AG08395 (cell line): ENCODE measurements at regions not wholly inside any gene's neighbourhood (a gene's known extent, or its start where the extent isn't known, plus 50 kb on each side); places are given as distances from the start of the nearest gene placed in this dataset.

Experiments
- DNase-seq: peaks from one replicate; pipeline ENCODE4 v3.0.0; 2012; ENCODE audit warnings: mixed read lengths, low spot score

DNA sequence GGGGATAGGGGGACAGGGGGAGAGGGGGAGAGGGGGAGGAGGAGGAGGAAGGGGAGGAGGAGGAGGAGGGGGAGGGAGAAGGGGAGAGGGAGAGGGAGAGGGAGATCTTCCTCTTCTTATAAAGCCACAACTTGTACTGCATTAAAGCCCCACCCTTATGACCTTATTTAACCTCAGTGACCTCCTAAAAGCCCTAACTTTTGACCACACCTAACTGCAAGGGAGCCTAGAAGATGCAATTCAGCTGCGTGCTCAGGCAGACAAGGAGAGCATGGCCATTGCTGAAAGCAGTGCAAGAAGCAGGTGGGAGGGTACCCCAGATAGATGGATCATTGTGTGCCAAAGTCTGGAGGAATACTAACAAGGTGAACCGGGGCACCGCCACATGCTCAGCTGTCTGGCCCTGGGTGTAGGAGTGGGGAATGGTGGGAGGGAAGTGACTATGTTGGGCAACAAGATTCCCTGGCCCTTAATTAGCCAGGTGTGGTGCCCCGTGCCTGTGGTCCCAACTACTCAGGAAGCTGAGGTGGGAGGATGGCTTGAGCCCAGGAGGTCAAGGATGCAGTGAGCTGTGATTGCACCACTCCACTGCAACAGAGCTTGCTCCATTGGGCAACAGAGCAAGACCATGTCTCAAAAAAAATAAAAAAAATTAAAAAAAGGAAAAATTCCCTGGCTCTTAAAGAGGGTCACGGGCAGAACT, 125.4 kb upstream of the BOD1 start:
- DNase-seq = no peak

GRCh38 chr5:173742432-173742816, 126.0 kb upstream of the BOD1 start:
- DNase-seq = no peak

GRCh38 chr5:173743641-173744343, 127.3 kb upstream of the BOD1 start:
- no peak for DNase-seq

DNA sequence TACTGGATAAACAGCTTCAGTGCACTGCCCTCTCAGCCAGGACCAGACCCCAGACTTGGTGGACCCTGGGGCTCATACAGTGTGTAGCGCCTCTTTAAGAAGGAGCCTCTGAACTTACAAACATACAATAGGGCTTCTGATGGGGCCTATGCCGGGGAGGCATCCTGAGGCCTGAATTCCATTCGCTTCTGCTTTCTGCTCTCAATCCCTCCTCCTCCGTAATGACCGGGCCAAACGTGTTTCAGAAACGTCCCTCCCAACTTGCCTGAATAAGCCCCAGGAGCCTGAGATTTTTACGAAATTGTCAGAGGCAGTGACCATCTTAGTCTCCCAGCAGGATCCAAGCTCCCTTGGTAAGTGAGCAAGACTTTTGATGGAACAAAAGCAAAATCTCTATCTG, 128.1 kb upstream of the BOD1 start:
- DNase-seq = peak; percentile 20

DNA sequence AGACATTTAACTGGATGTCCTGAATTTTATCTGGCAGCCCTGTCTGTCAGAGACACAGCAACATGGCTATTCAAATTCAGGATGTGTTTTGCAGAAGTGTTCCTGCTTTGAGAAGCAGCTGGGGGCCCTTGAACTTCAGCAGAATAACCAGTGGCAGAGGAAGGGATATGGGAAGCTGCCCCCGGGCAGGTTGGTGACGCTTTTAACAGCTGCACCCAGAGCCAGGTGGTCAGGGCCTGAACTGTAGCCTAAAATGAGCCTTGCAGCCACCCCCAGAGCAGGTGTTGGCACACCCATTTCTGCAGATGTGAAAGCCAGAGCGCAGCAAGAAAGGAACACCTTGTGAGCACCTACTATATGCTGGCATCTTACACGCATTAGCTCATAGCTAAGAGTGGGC, 128.7 kb upstream of the BOD1 start:
- no peak for DNase-seq

DNA sequence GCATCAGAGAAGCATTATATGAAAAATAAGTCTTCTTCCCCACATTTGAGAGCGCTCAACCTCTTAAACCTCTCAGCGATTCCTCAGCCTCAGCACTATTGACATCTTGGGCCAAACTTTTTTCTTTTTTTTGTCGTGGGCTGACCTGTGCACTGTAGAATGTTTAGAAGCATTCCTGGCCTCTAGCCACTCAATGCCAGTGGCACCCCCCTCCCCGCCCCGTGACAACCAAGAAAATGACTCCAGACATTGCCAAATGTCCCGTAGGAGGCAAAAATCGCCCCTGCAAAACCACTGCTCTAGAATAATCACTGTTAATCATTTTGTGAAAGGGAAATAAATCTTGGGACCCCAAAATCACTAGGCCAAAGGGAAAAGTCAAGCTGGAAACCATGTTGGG, 129.1 kb upstream of the BOD1 start:
- no peak for DNase-seq

DNA sequence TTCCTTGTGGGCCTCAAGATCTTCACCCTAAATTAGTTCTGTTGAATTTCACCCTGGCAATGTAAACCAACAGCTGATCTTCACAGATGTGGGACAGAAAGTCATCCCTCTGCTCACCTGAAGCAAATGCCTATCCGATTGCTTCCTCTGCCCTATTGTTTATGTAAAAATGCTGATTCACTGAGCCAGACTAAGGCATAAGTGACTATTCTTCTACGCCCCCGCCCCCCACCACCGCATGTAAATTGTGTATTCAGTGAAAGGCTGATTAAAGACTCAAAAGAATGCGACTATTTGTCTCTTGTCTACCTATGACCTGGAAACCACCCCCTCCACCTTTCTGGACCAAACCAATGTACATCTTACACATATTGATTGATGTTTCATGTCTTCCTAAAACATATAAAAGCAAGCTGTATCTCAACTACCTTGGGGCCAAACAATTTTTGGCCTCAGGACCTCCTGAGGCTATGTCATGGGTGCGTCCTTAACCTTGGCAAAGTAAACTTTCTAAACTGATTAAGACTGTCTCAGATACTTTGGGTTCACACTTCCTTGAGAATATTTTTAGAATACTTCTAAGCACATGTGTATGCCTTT, 129.7 kb upstream of the BOD1 start:
- DNase-seq = no peak

DNA sequence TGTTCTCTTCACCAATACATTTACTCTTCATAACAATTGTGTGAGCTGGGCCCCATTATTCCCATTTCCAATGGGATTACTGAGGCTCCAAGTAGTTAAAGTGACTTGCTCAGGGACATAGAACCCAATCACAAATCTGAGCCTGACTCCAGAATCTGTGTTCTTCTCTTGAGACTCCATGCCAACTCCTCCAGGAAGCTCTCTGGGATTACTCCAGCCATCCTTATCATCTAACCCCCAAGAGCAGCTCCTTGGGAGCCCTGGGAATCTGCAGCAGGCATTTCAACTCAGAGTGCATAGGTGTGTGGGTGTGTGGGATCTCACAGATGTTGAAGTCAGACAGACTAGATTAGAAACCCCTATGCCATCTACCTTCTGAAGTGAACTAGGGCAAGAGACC, 131.4 kb upstream of the BOD1 start:
- DNase-seq = no peak

DNA sequence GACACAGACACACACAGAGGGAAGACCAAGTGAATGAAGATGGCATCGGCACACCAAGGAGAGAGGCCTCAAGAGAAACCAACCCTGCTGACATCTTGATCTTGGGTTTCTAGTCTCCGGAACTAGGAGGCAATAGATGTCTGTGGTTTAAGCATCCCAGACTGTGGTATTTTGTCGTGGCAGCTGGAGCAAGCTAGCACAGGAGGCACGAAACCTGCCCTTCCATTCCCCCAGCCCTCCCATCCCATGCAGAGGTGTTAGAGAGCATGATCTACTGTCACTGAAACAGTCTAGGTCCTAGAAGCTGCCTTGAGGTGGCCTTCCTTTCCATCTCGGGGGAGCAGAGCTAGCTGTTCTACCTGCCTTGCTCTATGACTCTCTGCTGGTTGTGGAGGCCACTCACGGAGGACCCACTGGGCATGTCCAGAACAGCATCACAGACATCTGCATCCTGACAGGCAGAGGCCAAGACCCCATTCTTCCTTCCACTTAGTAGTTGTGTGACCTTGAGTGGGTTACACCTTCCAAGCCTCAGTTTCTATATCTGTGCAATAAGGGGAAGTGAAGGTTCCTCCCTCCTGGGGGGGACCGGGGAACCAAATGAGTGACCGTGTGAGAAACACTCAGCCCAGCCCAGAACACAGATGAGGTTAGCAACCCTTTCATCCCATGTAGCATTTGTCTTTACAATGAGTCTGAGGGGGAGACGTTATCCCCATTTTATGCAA, 134.3 kb upstream of the BOD1 start:
- no peak for DNase-seq

DNA sequence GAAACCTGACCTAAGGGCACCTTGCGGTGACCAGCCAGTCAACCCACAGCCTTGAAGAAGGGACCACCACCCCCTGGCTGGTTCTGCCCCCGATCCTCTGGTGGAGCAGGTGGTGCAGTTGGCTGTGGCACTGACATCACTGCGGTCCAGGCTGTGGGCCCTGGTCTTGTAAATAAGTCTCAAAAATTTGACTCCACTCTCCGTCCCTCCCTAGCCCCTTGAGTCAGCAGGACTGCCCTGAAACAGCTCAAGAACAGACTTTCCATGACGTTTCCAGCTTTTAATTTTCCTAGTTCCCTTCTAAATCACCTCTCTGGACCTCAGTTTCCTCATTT, 134.8 kb upstream of the BOD1 start:
- DNase-seq = no peak

DNA sequence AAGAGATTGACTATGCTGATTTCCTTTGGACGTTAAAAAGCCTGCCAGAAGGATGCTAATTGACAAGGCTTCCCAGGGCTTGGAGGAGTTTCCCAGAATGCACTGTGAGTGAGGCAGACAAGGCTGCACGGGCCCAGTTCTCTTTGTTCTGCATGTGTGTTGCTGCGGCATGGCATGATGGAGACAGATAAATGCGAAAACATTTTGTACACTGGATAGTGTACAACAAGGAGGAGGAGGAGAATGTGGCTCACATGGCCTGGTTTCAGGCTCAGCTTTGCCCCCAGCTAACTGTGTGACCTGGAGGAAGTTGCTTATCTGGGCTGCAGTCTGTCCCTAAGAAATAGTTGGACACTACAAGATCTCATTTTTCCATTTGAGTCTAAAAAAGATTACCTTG, 135.5 kb upstream of the CPEB4 start:
- DNase-seq = no peak

GRCh38 chr5:173753307-173754168, 134.6 kb upstream of the CPEB4 start:
- DNase-seq = no peak

GRCh38 chr5:173755319-173755718, 132.8 kb upstream of the CPEB4 start:
- no peak for DNase-seq

- DNase-seq = no peak
Measured at GRCh38 chr5:173757403-173758209, 130.5 kb upstream of the CPEB4 start.

GRCh38 chr5:173758676-173759075, 129.5 kb upstream of the CPEB4 start:
- no peak for DNase-seq

GRCh38 chr5:173759691-173760090, 128.5 kb upstream of the CPEB4 start:
- DNase-seq = no peak

DNA sequence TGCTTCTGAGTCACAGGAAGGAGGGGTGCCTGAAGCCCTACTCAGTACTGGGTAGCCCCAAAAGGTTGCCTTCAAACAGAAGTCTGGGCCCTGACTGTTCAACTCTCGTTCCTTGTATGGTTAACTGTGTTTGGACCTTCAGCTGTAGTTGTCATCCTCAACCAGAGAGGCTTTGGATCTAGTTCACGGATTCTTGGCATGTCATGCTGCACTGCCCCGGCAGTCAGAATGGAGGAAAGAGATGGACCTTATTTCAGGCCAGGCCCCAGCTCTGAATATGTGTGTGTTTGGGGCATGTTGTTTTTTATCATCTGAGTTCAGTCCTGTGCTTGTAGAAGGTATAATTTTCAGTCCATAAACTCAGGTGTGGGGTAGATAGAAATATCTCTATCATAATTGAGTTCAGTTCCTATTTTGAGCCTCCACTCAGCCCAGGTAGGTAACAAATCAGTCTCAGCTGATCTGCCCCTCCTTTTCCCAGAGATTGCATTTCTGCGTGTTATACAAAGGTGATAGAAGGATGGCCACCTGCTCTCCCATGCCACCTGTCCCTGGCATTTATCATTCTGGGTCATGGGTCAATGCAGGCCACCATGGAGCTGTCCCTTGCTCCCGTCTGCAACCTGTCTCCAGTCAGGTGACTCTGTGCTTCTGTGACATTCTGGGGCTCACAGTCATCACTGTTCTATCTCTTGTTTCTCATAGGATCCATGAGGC, 127.5 kb upstream of the CPEB4 start:
- DNase-seq = no peak

- no peak for DNase-seq
Measured at GRCh38 chr5:173761178-173761513, 127.0 kb upstream of the CPEB4 start.

DNA sequence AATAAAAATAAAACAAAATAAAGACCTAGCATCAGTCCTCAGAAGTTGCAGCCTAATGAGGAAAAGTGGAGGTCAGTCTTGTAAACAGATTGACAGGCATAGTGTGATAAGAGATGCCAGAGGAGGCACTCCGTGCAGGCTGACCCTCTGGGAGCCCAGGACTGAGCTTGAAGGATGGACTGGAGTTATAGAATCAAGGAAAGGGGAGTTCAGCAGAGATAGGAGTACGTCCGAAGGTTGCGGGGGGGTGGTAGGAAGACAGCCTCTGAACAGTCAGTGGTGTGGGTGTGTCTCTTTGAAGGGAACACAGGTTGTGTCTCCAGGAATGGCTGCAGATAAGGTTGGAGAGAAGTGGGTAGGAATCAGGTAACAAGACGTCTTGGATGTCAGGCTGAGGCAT, 126.1 kb upstream of the CPEB4 start:
- DNase-seq = no peak

DNA sequence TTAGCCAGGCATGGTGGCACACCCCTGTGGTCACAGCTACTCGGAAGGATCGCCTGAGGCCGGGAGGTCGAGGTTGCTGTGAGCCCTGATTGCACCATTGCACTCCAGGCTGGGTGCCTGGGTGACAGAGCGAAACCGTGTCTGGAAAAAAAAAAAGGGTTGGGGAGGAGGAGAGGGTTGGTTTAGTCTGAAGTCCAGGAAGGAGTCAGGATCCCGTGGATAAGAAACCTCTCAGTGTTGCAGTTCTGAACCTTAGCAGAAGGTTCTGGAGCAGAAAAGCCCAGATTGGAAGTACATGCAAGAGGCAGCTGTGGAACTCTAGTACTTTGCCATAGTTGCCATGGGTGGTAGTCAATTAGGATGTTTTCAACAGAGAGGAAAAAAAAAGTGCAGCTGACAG, 125.2 kb upstream of the CPEB4 start:
- DNase-seq = no peak

DNA sequence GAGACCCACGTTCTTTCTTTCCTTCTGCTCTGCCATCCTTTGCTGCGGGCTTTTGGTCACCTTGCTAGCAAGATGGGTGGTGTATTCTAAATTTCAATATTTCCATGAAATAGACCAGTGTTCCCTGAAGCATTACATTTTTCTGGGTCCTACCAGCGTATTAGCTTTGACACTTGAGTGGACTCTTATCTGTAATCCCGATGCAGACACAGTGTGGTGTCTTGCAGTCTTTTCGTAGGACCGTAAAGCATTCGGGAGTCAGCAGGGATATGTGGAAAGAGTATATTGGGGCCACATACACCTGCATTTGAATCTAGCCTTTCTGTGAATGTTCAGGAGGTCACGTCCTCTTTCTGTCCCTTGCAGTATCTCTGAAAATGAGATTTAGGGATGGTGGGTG, 124.7 kb upstream of the CPEB4 start:
- DNase-seq = no peak
